Activated naive CD8-positive, alpha-beta T cell treated with anti-CD3 and anti-CD28 coated beads, Interleukin-2, amount 50 U/mL, for 16 hours (primary cell): ENCODE measurements at regions not wholly inside any gene's neighbourhood (a gene's known extent, or its start where the extent isn't known, plus 50 kb on each side); places are given as distances from the start of the nearest gene placed in this dataset.
"Not testable (repeated sequence)": the region's sequence is repeated elsewhere in the genome, so short reads cannot be mapped to it uniquely, and the experiment has no call there.

Source experiments
- DNase-seq: peaks from one replicate; pipeline ENCODE4 v3.0.0-alpha.2; 2020; ENCODE audit warnings: low read depth, low spot score

DNA sequence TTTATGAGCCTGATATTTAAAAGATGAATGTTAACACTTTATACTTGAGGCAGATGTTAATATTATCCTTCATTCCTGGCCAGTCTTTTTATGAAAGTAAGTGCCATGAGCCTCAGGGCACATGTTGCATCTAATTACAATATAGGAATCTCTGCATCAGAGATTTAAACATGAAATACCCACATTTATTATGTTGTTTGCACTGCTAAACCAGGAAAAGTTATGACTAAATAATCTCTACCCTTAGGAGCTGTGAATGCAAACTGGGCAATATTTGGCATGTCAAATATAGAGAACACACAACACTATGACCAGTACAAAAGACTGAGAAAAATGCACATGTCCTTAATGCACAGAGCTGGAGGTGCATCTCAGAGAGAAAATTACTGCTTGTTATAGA is 526.1 kb upstream of the GRAMD2B start:
- DNase-seq, result no peak

DNA sequence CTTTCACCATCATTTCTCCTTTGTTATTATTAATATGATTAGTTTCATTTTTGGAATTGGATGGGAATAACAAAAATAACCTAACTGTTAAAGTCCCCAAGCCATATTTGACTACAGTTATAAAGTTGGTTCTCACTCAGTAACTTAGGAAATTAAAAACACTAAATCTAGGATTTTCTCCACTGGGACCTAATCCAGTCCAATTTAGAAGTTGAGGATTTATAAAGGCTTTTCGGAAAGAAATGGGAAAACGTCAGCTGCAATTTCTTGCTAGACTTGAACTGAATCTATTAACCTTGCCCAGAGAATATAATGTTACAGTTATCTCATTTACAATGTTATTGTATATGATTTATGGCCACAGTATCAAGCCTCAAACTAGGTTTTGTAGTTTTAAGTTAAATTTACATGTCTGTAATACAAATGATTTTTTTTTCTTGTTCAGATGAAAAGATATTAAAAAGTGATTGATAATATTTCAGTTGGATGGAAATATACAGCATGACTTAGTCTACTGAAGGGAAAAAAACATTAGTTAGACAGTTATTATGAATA is 524.3 kb upstream of the GRAMD2B start:
- no peak for DNase-seq

DNA sequence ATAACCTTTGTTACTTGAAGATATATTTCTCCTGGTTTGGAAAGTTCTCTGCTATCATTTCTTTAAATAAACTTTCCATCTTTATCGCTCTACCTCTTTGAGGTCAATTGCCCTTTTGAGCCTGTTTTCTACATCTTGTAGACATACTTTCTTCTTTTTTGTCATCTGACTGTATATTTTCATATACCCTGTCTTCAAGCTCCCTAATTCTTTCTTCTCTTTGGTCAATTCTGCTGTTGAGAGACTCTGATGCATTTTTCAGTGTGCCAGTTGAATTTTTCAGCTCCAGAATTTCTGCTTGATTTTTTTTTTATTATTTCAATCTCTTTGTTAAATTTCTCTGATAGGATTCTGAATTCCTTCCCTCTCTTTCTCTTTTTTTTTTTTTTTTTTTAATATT is 511.2 kb upstream of the GRAMD2B start:
- DNase-seq, result no peak

DNA sequence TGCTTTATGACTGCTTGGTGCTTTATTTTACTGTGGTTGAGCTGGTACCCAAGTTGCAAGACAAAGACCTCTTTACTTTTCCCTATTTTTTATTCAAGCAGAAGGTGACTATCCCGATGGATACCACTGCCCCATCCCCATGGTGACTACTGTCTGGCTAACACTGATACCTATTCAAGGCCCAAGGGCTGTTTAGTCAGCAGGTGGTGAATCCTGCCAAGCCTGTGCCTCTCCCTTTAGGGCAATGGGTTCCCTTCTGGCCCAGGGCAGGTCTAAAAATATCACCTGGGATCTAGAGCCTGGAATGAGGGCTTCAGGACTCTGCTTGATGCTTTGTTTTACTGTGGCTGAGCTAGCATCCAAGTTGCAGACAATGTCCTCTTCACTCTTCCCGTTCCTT is 510.0 kb upstream of the GRAMD2B start:
- no peak for DNase-seq

DNA sequence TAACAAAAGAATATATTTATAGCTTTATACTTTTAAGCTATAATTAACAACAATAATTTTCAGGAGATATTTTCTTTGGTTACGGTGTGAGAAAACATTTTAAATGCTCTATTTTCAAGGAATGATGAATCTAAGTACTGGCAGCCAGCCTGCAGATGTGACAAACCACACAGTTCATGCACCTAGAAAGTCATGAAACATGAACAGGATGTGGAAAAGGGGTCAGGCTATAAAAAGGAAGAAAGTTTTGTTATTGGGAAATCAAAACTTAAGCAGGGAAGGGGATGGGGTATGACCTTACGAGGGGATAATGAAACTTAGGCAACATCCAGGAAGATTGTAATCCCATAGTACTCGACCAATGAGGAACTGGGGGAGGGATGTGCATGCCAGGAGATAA is 508.7 kb upstream of the GRAMD2B start:
- no peak for DNase-seq

DNA sequence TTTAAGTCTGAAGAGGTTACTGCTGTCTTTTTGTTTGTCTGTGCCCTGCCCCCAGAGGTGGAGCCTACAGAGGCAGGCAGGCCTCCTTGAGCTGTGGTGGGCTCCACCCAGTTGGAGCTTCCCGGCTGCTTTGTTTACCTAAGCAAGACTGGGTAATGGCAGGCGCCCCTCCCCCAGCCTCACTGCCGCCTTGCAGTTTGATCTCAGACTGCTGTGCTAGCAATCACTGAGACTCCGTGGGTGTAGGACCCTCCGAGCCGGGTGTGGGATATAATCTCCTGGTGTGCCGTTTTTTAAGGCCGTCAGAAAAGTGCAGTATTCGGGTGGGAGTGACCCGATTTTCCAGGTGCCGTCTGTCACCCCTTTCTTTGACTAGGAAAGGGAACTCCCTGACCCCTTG is 499.3 kb upstream of the GRAMD2B start:
- DNase-seq, result not testable (repeated sequence)

DNA sequence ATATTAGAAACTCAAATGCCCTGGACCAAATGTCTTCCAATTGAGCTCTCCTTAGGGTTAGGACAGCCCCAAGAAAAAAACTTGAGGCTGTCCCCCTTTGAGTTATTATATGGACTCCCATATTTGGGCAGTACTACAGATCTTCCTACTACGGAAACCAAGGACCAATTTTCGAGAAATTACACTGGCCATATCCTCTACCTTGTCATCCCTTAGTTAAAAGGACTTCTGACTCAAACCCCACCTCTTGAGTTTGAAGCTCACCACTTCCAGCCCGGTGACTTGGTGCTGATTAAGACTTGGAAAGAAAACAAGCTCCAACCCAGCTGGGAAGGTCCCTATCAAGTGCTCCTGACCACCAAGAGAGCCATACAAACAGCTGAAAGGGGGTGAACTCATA is 497.0 kb upstream of the GRAMD2B start:
- DNase-seq, result no peak

DNA sequence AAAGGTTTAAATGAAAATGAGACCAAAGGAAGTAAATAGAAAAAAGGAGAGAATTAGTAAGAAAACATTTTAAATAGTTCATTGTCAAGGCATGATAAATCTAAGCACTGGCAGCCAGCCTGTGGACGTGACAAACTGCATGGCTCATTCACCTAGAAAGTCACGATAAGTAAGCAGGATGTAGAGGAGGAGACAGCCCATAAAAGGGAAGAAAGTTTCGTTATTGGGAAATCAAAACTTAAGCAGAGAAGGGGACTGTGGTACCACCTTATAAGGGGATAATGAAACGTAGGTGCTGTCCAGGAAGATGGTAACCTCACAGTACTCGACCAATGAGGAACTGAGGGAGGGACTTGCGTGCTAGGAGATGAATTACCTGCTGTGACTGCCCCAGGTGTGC is 494.5 kb upstream of the GRAMD2B start:
- no peak for DNase-seq

DNA sequence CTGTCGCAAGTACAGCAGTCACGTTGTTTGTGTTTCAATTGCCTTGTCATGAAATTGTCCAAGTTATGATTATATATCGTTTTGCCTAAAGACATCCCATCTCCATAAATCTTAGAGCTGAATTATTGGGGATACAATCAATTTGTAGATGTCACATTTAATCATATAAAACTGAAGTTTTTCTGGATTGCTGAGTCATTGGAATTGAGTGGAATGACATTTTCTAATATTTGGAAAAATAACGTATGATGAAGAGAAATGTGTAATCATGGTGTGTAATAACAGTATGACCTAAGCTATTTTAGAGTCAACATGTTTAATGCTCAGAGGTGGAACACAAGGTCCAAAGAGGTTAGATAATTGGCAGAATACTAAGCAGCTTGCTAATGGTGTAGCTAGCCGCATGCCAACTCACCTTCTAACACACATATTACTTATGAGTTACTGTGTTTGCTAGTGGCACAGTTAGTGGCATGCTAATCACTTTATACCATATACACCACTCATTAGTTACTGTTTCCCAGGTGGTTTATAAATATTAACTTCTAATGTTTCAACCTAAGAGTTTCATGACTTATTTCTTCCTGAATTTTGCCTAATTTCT is 473.1 kb upstream of the GRAMD2B start:
- no peak for DNase-seq

DNA sequence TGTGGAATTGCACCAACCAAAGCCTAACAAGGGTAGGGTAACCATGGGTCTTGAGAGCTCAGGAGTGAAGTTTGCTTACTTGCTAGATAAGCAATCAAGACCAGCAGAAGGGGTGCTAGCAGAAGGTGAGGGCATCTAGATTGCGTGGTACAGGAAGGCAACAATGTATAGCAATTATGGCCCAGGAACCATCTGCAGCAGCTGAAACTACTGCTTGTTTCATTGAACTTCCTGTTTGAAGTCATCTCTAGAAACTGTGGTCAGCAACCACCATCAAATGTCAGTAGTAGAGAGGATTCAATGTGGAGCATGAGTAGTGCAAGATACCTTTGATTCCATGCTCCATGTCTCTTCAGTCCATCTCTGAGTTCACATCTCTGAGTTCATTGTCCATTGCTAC is 462.1 kb upstream of the GRAMD2B start:
- DNase-seq, result no peak

DNA sequence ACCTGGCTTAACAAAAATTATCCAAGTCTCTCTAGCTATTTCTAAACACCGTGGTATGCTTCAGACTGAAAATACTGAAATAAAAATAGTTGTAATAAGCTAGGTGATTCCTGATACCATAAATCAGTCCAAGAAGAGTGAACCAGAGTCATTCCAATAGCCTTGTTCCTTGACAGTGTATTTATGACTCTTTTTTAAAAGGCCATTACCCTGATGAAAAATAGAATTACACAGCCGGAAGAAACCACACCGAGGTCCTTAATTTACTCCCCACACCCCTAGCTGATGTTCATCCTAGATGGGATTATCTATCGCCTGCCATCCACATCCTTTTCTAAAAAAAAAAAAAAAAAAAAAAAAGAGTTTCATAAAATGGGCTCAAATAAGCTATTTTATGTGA is 457.6 kb upstream of the GRAMD2B start:
- no peak for DNase-seq

DNA sequence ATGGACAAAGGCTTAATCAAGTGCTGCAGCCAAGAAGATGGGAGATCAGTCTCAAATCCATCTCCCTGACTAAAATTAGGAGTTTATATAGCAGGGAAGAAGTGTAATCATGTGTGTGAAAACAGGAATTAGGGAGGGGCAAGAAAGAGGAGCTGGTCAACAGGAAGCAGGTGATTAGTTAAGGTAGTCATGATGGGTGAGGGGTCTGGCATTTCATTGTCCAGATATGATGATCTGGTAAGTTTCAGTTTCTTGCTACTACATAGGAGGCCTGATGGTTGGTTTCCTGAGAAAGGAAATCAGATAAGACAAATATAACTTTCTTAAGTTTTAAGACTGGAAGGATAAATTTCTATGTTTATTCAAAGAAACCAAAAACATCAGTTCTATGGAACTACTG is 455.6 kb upstream of the GRAMD2B start:
- no peak for DNase-seq

DNA sequence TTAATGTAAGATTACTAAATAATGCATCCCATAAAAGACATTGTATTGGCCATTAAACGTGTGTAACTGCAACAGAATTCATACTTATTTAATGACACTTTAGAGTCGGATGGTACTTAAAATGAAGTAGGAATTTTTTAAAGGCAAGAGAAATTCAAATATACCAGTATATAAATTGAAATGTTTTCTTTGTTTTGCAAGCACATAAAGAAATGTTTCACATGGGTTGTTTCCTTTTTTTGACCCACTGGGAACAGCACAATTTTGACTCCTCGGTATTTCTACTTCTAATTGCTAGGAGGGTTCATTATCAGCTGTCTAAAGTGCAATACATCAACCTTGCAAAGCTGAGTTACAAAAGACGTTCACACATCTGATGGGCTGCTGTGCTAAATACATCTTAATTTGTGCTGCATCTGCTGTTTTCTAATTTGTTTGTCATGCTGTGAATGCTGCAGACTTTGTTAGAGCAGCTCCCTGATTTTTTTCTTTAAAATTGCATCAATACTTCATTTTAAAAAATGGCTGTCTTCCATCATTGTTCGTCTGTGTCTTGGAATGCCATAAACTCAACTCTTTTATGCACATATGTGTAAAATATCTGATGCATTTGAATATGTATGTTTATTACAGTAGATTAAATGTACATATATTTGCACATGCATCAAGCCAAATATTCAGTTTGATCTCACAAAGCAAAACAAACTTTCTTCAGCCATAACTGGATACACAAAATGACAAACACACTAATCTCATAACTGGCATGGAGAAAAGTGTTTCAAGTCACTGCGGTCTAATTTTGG is 454.0 kb upstream of the GRAMD2B start:
- no peak for DNase-seq

DNA sequence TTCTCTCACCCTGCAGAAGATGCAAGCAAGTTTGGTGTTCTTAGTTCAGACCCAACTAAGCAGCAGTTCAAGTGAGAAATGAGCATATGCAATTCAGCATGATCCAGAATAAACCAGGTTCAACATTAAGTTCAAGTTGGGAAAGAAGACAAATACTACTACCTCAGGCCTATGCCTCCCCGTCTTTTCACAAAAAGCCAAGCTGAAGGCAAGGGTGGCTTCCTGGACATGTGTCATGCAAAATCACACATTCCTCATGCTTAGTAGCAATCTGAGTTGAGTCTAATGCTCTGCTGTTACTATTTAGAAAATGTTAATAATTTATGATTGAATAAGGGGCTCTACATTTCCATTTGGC is 453.4 kb upstream of the GRAMD2B start:
- DNase-seq, result no peak

DNA sequence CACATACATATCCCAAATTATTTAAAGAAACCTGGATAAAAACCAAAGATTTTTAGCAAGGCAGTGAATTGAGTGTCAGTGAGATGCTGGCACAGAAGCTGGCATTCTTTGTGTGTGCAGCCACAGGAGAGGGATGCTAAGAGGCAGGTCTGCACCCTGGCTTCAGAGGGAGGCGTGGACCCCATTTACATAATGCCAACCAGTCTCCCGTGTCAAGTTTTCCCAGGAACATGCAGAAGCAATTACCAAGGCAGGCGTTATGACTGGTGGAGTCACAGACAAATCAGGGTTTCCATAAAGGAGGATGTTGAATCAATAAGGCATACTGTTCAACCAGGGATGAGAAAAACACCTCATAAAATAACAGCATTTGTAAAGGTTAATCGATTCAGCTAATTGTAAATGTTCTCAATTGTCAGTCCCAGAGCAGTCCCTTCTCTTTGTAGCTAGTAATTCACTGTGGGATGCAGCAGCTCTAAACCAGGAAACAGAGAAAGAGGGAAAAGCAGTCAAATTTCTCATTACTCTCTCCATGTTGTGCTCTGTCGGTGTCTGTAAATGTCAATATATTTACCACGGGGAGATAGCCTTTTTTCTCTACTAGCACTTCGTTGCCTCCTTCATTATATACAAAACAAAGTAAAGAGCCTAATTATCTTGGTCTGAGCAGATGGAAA is 452.4 kb upstream of the GRAMD2B start:
- no peak for DNase-seq

DNA sequence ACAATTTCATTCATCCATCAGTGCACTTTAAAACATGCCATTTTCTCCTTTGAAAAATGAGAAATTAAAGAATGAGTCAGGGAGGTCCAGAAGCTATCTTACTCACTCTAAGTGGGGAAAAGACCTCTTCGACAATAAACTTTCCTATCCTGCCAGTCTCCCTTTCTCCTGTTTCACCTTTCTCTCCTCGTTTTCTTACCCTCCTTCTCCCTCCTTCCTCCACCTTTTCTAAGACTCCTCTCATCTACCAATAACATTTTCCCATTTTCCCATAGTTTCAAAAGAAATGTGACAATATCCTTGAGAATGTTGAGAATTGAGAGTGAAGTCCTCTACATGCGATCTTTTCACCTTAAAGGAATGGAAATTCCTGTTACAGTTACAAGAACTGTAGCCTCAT is 450.5 kb upstream of the GRAMD2B start:
- DNase-seq, result no peak

DNA sequence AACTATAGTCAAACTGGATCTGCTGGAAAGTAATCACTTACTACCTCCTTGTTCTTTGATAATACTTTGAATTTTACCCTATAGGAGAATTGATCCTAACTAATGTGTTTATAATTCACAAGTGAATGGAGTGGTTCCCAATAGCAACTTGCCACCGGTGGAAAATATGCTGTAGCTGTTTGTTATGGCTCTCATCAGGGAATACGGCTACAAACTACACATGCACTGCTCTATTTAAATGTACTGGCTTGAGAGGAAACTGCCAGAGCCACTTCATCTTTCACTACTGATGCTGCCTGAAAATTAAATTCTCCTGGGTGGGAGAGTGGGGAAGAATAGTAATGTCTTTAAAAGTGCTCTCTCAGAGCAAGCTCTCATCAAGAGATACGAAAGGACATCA is 448.5 kb upstream of the GRAMD2B start:
- no peak for DNase-seq

DNA sequence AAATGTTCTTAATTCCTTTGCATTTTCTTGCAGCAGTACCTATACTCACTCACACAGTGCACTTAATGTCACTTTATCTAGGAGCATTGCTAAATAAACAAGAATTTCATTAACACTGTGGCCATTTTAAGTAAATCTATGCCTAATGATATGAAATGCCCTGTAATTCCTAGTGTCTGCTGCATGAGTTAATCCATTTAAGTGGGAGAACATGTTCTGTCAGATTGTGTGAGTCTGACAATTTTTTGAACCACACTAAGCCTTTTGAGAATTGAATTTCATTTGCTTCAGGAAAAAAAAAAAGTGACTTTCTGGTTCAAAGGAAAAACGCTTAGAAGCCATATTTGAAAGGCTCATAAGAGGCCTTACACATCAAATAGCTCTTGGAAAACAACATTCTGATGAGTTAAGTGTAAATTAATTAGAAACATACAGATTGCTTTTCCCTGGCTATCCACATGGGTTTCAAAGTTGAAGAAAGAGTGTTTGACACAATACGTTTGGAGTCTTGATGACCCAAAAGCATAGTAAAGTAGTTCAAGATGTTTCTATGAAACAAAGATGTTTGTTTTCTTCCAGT is 446.7 kb upstream of the GRAMD2B start:
- DNase-seq, result no peak

DNA sequence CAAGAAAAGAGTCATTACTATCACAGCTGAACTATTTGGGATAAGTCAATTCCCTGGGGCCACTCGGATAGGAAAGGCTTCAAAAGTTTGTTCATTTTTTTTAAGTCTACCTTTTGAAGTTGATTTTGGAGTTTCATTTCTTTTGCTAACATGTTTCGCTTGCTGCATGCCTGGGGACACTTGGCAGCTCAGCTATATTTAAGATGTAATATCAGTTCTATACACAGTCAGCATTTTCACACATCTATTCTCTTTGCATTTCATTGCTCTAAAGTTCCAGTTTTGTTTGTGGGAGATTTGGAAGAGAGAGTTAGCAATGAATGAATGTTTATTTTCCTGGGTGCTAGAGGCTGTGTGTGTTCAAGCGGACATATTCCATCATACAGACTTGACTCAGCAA is 445.2 kb upstream of the GRAMD2B start:
- no peak for DNase-seq

DNA sequence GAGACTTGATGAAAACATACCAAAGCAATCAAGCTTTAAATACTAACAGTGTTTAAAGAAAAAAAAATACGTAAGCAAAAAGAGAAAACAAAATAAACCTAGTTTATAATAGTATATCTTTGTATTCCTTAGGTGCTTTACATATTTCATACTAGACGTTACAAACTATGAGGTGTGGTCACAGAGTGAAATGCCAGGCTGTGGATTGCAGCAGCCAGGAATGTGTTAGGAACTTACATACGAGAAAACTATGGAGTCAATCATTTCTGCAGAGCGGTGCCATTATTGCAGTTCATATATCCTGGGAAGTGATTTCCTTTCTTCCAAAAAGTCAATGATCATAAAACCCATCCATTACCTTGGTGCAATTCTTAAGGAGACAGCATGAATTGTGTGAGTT is 443.6 kb upstream of the GRAMD2B start:
- no peak for DNase-seq

DNA sequence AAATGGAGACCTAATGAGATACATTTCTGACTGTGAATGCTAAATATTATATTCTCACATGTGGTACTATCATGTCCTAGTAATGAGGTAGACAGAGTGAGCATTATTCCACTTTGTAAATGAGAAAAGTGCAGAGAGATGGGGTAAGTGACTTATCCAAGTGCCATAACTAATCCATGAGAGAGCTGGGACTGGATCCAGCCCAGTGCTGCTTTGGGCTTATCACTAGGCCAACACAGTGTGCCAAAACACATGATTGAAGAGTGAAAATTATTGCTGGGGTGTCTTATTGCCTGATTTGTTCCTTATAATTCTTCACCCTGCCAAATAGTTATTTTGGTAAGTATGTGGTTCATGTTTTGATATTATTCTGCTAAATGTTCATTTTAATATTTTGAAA is 442.2 kb upstream of the GRAMD2B start:
- no peak for DNase-seq

DNA sequence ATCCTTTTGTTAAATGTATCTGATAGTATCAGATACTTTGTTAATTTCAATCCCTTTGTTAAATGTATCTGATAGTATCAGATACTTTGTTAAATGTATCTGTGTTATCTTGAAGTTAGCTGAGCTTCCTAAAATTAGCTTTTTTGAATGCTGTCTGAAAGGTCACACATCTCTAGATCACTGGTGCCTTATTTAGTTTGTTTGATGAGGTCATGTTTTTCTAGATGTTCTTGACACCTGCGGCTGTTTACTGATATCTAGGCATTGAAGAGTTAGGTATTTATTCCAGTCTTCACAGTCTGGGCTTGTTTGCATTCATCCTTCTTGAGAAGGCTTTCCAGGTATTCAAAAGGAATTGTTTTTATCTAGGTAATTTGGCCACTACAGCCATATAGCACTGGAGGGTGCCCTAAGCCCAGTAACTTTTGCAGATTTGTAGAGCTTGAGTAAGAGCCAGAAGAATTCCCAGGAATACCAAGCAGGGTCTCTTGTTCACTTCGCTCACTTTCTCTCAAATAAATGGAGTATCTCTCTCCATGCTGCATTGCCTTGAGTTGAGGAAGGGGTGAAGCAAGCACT is 435.4 kb upstream of the GRAMD2B start:
- DNase-seq, result no peak
